GM21367 (cell line): ENCODE measurements at regions not wholly inside any gene's neighbourhood (a gene's known extent, or its start where the extent isn't known, plus 50 kb on each side); places are given as distances from the start of the nearest gene placed in this dataset.

Experiments
- ATAC-seq: cut with Tn5 transposase; IDR thresholded peaks from one replicate; pipeline ENCODE4 v1.9.1; 2021; ENCODE audit not compliant: unreplicated experiment

- no peak for ATAC-seq
These were observed 336.5 kb downstream of the TMEM135 start for GRCh38 chr11:87374038-87374807.
